HG03565 (cell line): ENCODE measurements at regions not wholly inside any gene's neighbourhood (a gene's known extent, or its start where the extent isn't known, plus 50 kb on each side); places are given as distances from the start of the nearest gene placed in this dataset.

ENCODE experiments used
- ATAC-seq: cut with Tn5 transposase; IDR thresholded peaks from one replicate; pipeline ENCODE4 v1.9.1; 2021; ENCODE audit warnings: mild to moderate bottlenecking, moderate library complexity; ENCODE audit not compliant: unreplicated experiment

DNA sequence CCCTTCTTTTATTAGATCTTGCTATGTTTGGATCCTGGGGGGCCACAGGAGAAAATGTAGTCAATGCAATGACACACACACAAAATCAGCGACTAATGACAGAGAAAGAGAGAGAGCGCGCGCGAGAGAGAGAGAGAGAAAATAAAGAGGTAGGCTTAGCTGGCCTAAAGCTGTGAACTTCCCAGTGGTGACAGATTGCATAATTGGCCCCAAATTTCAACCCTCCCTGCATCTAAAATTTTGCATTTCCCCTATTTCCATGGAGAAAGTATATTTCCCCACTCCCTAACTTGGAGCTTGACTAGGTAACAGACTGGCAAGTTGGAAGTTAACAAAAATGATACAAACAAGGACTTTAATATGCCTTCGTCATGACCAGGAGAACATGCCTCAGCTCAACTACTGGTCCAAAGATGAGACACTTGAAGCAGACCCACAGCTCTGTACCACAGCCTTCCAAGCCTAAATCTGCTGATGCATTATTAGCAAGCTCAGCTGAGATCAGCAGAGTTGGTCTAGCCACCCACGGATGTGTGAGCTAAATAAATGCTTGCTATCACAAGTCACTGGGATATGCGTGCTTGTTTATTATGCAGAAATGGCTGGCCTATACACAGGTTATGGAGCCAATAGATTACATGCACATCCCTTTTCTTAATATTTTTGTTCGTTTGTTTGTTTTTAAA is 118.1 kb upstream of the PRDM1 start:
- ATAC-seq: no peak

DNA sequence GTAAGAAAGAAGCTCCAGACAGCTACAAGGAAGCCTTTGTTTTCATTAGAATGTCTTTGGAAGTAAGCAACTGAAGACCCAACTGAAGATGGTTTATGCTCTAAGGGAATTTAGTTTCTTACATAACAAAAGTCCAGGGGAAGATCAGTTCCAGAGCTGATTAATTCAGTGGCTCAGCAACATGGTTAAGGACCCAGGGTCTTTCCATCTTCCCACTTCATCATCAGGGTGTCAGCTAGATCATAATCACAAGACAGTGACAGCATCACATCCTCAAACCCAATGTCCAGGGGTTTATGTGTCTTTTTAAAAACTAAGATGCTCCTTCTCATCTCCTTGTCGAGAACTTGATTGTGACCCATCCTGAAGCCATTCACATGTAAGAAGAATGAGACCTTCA is 119.7 kb upstream of the PRDM1 start:
- ATAC-seq: no peak

DNA sequence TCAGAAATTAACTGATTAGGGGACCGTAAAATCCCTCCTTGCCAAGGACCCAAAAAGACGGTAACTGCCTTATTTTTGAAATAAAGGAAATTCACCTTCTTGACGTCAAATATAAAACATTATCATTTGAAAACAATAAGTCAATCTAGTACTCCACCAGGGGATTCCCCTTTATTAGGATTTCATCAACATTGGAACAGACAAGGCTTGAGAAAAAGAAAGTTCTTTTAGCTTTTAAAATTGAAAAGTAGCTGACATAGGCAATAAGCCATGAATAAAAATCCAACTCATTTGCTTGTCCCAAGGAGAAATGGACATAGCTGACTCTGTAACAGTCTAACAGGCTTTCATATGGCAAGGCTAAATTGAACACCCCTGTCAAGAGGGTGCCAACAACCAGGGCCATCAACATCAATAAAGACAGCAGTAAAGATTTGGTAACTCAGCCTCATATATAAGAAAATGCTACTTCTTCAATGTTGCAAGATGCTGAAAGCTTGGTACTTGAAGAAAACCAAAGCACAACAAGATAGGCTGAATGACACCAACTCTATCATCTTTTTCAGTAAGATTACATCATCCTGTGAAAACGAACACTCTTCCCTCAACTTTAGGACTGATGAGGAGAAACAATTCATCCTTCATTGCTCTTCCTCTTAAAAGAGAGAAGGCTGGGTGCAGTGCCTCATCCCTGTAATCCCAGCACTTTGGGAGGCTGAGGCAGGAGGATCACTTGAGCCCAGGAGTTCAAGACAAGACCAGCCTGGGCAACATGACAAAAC is 121.0 kb upstream of the PRDM1 start:
- ATAC-seq: no peak

DNA sequence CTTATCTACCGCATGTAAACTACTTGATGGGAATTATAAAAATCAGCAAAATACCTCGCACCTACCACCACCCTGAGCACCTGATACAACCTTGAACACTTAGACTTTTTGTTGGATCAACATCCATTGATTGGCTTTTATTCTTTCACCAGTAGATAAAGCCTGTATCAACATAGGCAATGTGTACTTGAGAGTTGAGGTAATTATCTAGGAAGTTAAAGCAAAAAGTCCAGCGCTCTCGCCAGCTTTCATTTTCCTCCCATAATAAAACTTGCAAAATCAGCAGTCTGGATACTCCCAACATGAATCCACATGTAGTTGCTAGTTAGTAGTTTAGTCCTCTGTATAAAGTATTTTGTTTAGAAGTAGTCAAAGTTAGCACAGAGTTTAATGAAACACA is 132.0 kb upstream of the PRDM1 start:
- no peak for ATAC-seq

DNA sequence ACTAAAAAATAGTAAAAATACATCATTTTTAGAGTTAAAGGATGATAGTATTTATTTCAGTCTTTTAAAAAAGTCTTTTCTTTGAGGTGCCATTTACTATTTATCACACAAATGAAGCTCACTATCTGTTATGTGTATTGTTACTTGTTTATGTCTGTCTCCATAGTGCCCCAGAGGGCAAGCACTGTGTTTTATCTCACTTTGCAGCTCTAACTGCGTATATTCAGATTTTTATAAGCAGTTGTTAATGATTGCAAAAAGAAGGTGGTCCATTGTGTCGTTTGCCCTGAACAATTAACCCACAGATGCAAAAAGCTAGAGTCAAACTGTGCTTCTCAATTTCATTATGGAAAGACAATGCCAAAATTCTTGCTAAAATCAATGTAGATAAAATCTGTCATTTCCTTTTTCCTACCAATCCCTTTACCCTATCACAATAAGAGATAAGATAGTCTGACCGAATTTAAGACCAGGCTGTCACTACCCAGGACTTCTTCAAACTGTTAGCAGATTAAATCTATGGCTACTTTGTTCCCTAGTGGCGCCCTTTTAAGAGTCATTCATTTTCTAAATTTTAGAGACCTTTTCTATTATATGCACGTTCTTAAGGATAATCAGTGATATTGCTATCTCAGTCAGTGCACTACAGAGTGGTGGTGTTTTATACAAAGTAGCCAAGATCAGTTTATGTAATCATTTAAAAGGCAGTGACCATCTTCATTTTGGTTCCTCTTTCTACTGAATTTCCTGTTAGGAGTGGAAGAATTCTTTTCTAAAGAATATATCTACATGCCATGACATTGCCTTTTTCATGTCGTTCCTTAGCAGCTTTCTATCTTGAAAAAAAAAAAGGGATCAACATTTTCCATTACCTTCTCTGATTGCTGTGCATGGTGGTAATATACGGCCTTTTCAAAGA is 133.1 kb upstream of the PRDM1 start:
- ATAC-seq: no peak

DNA sequence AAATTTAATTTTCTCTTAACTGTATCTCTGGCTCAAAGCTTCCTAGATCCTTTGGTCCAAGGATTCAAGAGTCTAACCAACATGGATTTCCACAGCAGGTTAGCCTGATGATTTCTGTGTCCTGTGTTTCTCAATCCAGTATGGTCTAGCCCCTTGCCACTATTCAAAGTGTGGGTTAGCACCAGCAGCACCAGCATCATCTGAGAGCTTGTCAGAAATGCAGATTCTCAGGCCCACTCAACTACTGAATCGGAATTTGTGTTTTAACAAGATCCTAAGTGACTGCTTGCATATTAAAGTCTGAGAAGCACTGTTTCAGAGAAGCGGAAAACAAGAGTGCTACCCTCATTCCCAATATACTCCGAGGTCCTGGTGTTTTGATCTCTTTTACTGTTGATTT is 133.8 kb upstream of the PRDM1 start:
- ATAC-seq: no peak

DNA sequence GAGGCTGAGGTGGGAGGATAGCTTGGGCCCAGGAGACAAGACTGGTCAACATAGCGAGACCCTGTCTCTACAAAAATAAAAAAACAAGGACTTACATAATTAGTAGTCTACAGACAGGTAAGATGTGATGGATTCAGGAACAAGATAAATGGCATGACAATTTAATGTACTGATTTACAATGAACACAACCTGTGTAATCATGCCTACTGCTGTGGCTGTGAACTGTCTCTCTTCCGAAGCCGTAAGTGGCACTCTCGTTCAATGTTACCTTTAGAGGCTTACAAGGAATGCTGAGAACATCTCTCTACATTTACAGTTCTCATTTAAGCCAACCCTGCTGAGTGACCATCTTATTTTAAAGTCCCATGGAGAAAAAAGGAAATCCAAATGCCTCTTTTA is 134.8 kb upstream of the PRDM1 start:
- no peak for ATAC-seq

DNA sequence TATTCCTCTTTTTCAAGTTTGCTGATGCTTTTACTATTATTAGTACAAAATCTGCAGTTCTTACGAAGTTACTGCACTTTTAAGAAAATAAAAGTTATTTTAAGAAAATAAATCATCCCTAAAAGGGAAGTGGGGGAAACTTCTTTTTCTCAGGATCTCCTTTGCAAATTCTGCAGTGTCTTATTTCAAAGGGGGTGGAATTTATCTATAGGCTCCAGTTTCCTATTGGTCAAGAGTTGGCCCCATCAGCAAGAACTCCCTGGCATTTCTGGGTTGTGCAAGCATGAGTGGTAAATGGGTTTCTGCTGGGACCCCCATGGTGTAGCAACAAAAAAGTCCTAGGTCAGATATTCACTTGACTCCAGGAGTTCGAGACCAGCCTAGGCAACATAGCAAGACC is 136.3 kb upstream of the PRDM1 start:
- ATAC-seq: no peak

DNA sequence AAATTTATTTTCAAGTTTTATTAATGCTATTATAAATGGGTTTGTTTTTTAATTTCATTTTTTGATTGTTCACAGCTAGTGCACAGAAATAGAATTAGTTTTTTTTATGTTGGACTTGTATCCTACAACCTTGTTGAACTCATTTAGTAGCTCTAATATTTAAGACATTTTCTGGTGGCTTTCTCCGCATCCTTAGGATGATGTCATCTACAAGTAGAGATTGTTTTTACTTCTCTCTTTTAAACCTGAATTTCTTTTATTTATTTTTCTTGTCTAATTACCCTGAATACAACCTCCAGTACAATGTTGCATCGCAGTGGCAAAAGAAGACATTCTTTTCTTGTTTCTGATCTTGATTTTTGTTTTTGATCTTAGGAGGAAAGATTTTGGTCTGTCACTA is 142.6 kb upstream of the PRDM1 start:
- ATAC-seq: no peak

DNA sequence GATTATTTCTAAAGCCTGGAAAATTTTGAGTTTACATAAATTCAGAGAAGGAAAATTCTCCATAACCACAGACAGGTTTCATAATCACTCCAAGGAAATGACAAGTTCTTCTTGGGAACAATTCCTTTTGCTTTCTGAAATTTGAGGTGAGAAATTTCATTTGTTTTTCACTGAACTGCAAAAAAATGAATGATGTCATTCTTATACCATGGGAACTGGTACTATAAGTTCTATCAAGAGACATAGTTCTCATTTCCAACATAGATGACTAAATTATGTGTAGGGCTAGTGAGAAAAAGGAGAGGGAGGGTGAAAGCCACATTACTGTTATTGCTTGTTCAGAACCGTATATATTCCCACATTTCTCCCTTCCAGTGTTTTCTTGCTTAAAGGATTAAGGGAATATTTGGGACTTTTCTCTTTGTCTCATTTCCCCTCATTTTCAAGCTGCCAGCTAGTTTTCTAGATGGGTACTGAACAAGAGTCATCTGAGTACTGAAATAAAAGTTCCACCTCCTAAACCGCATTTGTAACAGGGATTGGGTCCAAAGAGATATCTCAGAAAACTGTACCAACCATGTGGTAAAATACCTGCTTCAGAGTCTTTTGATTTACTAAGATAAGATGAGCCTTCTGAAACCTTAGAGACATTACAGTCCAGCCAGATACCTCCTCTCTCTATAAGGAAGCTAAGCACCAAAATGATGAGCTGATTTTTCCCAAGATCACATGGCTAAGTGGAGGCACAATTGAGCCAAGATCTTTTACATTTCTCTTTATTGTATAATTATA is 144.3 kb upstream of the PRDM1 start:
- no peak for ATAC-seq

DNA sequence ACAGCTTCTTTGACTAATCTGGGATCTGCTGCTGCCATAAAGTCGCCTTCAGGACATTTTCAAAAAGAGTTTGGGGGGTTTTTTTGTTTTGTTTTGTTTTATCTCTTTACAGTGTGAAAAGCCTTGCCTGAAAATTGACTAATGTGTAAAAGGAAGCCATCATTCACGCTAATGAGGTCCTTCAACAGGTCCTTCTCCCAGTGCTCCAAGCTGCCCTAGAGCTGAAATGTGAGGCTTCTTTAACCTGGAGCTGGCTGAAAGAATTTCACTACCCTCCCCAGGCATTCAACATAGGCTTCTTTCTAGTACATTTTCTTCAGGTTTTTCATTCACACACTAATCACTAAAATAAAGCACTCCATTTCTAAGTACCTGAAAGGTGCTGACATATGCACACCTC is 145.1 kb upstream of the PRDM1 start:
- ATAC-seq: no peak

DNA sequence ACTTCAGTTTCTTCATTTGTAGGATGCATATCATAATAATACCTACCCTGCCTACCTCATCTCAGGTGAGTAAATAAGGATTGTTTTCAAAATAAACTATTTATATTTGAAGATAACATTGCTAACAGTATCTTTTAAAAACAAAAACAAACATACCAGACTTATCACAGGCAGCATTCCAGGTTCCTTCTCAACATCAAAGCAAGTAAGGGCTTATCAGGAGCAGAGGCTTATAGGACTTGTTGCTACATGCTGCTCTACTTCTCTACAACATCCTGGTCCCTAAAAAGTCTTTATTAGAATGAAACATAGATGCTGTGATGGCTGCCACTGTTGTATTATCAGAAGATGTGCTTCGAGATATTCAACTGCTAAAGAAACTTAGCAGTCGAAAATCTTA is 149.2 kb upstream of the PRDM1 start:
- ATAC-seq: no peak

DNA sequence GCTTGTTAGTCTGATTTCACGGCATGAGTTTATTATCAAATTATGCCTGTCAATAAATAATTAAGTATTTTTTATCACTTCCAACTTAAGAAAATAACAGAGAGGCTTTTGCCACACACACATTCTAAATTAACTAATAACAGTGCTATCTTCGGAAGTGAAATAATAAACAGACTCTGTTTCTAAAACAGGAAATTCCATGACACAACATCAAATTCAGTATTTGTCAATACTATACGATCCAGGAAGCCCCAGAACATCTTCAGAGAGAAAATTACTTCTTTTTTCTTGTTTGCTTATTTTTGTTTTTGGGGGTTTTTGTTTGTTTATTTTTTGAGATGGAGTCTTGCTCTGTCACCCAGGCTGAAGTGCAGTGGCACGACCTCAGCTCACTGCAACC is 150.7 kb upstream of the PRDM1 start:
- no peak for ATAC-seq

DNA sequence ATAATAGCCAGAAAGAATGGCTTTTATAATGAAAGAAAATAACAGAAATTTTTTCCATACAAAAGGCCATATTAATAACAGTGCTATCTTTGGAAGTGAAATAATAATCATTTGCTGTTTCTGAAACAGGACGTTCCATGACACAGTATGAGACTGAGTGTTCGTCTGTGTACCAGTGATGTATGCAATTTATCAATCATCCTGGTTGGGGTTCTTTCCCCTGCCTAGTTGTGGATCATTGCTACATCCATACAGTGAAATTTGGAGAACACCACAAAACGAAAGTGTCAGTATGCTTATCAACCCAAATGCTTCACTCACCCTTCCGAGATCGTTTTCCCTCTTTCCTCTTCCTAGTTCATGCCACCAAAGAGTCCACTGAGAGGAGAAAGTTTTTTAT is 151.4 kb upstream of the PRDM1 start:
- ATAC-seq: no peak

DNA sequence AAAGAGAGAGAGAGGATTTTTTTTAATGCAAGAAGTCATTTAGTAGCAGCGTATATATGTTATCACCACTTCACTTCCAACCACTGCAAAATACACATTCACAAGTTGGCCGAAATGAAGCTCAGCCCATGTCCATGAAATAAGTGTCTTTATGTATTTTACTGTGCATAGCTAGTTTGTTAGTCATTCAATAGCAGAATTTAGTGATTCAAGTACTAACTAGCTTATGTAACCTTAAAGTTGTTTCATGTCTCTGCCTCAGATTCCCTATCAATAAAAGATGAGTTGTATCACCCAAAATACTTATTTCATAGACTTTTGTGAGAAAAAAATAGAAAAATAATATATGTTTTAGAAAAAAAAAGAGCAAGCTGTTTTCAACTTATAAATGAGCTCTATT is 153.7 kb upstream of the PRDM1 start:
- ATAC-seq: no peak

DNA sequence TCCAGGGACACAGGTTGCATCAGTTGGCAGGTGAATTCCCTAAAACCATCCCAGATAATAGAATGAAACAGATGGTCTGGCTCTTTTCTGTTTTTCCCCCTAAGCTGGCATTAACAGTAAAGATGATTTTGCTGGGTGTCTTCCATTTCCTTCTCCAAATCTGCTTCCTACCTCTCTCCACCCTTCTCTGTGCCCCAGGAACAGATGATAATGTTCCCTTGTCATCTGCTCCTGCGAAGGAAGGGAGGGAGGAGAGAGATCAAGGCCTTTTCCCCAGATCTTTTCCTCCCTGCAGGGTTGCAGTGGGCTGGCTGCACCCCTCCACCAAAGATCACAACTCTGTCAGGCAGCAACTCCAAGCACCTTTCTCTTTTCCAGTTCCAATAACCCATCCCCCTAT is 156.5 kb upstream of the PRDM1 start:
- ATAC-seq: no peak

DNA sequence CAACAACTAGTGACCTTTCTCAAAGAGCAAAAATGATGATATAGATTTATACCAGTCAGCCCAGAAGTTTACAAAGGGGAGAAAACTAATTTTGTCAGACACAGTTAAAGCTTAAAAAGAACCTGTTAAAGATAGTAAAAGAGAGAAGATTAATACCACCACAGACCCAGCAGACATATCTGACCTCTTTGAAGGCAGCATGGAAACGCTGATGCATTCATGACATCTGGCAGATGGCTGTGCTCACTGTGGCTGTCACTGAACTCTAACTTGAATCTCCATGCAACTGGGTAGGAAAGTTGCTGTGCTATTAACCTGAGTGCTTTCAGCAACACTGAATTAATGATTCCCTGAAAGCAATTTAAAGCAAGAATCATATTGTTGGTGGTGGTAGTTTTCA is 159.8 kb upstream of the PRDM1 start:
- ATAC-seq: no peak

DNA sequence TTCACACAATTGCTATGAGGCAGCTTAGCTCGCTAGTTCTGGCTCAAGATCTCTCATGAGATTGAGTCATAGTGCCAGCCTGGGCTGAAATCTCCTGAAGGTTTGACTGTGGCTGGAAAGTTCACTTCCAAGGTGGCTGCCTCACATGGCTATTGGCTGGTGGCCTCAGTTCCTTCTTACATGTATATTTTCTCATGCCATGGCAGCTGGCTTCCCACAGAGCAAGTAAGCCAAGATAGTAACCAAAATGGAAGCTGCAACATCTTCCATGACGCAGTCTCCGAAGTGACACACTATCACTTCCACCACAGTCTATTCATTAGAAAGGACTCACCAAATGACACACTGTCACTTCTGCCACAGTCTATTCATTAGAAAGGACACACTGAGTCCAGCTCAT is 160.4 kb upstream of the PRDM1 start:
- no peak for ATAC-seq

DNA sequence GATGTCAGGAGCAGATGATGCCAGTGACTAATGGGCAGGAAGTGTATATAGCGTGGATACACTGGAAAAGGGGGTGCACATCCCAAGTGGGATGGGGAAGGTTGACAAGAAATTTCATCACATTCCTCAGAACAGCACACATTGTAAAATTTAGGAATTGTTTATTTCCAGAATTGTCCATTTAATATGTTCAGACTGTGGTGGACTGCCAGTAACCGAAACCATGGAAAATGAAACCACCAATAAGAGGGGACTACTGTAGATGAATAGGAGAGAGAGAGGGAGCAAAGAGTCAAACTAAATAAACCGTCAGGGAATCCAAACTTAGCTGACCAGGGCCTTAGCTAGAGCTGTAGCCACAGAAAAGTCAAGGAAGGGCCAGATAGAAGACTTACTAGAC is 164.4 kb upstream of the PRDM1 start:
- ATAC-seq: no peak

DNA sequence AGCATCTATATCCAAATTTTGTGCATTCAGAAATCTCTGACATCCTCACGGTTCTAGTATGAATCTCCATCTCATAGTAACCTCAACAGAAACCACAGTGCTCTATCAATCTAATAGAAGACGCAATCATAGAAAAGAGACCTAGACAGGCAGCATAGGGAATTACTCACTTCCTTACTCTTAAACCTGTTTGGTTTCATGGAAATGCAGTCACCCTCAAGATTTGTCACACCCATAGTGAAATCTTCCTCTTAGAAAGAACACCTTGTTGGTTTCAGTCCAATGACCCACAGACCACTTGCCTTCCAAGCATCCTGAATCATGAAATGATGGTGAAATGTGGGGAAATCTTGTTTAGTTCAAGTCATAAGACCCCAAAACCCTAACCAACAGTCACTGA is 166.1 kb upstream of the PRDM1 start:
- no peak for ATAC-seq
